Limb (tissue), 2 donors: ENCODE measurements at regions not wholly inside any gene's neighbourhood (a gene's known extent, or its start where the extent isn't known, plus 50 kb on each side); places are given as distances from the start of the nearest gene placed in this dataset.
"Not testable (repeated sequence)": the region's sequence is repeated elsewhere in the genome, so short reads cannot be mapped to it uniquely, and the experiment has no call there.

Experiments
- DNase-seq, 2 donors: peaks; one replicate each; pipeline ENCODE4 v3.0.0-alpha.2; 2016; ENCODE audit errors: extremely low spot score in 2 of 2

DNA sequence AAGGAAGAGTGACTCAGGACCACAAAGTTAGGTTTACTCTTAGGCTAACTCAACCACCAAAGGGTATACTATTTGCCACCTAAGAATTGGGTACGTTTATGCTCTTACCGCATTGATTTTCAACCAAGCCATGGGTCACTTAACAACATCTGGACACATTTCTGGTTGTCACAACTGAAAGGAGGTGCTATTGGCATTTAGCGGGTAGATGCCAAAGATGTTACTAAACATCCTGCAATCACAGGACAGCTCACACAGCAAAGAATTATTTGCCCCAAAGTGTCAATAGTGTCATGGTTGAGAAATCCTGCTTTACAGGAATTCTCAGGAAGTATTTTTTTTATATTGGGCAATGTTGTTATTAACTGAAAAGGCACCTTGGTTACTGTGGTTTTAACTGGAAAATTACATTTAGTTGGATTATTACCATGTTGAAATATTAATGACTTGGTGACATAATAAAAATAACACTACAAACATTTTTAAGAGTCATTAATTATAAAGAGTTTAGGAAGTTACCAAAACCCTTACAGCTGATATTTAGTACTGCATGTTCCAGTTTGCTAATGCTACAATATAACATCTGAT lies 185.0 kb upstream of the TMEM196 start:
- no peak for DNase-seq

DNA sequence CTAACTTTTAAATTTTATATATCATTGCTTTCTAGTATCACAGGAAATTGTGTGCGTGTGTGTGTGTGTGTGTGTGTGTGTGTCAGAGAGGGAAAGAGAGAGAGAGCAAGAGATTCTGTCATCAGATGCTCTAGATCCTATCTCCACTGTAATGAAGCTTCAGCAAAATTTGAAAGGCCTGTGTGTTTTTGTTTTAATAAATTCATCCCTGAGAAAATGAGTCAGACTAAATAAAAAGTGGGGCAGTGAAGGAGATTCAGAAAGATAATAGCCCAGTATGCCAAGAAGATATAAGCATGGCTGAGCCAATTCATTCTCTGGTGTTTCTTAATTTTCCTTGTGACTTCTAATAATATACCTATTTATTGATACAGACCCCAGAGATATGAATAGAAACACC lies 184.2 kb upstream of the TMEM196 start:
- no peak for DNase-seq

DNA sequence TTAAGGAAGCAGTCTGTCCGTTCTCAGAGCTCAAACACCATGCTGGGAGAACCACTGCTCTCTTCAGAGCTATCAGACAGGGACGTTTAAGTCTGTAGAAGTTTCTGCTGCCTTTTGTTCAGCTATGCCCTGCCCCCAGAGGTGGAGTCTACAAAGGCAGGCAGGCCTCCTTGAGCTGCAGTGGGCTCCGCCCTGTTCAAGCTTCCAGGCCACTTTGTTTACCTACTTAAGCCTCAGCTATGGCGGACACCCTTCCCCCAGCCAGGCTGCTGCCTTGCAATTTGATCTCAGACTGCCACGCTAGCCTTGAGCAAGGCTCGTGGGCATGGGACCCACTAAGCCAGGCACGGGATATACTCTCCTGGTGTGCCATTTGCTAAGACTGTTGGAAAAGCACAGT lies 180.7 kb upstream of the TMEM196 start:
- not testable (repeated sequence) for DNase-seq

DNA sequence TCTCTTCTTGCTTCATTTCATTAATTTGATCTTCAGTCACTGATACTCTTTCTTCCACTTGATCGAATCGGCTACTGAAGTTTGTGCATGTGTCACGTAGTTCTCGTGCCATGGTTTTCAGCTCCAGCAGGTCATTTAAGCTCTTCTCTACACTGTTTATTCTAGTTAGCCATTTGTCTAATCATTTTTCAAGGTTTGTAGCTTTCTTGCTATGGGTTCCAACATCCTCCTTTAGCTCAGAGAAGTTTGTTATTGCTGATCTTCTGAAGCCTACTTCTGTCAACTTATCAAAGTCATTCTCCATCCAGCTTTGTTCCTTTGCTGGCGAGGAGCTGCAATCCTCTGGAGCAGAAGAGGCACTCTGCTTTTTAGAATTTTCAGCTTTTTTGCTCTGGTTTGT lies 180.0 kb upstream of the TMEM196 start:
- not testable (repeated sequence) for DNase-seq

DNA sequence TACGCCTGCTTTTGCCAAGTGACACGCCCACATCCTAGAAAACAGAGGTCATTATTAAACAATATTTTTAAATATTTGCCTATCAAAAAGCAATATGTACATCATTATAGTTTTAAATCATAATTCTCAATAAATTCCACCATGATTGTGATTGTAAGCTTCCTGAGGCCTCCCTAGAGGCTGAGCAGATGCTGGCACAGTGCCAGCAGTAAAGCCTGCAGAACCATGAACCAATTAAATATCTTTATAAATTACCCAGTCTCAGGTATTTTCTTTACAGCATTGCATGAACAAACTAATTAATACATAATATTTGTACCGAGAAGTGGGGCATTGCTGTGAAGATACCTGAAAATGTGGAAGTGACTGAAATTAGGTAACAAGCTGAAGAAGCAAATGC lies 174.7 kb upstream of the TMEM196 start:
- no peak for DNase-seq

DNA sequence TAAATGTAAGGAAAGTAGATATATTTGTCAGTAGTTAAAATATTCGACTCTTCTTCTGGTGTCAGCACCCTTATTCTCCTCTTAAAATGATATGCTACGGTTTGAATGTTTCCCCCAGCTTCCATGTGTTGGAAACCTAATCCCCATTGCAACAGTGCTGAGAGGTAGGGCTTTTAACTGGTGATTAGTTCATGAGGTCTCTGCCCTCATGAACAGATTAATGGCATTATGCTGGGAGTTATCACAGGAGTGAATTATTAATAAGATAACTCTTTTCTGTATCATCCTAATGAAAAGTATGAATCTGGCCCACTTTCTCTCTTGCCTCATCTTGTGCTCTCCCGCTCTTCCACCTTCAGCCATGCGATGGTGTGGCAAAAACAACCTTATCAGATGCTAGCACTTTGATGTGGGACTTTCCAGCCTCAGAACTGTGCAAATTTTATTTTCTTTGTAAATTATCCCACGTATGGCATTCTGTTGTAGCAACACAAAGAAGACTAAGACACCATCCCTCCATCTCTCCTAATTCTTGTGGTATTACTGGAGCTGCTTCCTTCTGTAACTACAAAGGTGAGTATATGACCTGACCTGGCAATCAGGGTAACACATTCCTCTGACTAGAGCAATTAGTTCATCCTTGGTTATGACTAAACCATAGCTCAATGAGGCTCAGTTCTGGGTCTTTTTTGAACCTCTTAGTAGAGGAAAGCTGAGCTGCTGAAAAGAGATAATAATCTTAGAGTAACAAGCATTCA lies 171.1 kb upstream of the TMEM196 start:
- DNase-seq: no peak

DNA sequence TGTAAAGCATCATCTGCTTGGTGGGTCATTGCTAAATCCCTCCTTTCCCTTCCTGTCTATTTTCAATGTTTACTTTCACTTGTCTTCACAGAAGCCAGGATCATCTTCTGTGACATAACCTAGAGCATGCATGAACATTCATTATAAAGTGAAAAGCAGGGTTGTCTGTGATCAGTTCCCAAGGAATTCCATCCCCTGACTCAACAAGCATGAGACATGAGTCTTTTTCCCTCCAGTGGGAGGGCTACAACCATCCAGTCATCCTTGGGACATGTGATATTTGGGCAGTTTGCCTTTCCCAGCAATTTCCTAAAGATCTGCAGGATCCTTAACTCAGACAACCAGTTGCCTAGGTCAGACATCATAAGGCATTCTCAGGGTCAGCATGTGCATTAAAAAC lies 166.3 kb upstream of the TMEM196 start:
- DNase-seq: no peak

DNA sequence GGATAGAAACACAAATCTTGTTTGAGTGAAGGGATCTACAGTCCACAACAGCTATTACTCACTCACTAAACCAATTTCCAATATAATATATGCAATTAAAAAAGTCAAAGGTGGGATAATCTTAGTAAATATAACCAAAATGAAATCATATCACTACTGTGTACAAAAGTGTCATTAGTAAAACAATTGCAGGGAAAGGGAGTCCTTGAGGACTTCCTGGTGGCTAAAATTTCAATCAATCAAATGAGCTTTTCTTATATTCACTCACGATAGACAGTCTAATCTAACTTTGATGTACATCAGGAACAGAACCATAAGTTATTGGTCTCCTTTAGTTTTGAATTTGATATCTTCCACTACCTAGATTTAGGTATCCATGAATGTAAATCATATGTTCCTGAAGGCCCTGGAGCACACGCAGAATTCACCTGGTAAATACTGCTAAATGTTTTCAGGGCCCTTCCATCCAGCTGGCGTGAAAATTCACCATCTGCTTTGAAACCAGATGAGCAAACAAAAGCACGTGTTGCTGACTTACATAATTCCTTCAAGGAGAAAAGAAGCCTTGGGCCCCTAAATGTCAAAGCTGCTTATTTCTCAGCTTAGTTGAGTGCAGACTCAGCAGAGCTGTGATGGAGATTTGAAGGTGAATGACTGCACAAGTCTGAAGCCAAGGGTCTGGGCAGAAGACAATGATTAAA lies 159.3 kb upstream of the TMEM196 start:
- no peak for DNase-seq

DNA sequence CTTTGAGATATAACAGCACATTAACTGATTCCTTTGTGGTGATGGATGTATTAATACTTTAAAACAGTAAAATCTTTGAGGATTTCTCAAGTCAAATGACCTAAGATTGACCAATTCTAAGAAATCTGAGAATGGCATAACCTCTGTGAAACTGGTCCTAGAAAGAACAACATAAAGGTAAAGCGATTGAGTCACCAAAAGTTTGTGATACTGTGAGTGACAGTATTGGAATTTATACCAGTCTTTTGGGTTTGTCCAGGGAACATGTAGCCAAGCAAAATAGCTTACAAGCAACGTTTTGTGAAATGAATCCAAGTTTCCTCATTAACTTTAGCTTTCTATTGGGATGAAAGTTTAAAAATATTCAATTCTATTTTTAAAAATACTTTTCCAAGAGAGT lies 157.4 kb upstream of the TMEM196 start:
- DNase-seq: no peak

DNA sequence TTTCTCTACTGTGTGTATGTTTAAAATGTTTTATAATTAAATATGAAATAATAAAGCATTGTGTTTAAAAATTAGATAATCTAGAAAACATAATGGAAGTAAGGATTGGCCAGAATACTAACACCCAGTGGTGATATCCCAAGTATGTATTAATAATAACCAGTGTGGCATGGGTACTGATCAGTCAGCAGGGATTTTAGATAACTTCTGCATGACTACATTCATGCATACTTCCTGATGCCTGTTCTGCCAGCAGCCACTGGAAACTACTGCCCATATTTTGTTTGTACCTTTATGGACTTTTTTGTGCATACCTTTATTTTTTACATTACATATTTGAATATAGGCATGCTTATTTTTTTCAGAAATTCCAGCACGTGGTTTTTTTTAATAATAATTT lies 156.6 kb upstream of the TMEM196 start:
- DNase-seq: no peak

DNA sequence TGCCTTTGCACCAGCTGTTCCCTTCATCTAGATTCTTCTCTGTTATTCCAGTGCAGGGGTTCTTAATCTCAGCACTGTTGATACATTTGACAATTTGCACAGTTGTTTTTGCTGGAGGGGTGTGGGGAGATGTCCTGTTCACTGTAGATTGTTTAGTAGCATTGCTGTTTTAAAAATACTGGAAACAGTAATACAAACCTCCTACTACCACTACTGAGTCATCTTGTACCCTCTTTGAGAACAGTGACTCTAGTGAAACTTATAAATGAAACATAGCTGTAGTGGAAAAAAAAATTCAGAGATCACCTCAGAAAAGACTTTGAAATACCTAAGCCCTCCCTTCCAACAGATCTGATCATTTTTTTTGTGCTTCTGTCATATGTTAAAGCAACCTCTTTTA lies 154.8 kb upstream of the TMEM196 start:
- DNase-seq: no peak

DNA sequence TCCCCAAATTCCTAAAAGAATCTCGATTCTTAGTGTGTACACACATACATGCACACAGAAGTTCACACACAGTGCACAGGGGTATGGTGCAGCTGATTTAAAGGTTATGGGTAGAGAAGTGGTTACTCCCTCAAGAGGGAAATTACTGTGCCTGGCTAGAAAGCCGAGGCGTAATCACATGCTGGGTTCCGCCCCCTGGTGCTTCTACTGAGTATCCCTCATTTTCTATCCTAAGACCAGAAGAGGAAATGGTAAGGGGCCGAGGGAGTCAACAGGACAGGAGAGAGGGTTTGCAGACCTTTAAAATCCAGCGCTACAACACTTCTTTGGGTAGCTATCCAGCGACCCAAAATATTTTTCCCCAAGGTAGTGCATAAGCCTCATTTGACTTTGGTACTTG lies 147.3 kb upstream of the TMEM196 start:
- no peak for DNase-seq

DNA sequence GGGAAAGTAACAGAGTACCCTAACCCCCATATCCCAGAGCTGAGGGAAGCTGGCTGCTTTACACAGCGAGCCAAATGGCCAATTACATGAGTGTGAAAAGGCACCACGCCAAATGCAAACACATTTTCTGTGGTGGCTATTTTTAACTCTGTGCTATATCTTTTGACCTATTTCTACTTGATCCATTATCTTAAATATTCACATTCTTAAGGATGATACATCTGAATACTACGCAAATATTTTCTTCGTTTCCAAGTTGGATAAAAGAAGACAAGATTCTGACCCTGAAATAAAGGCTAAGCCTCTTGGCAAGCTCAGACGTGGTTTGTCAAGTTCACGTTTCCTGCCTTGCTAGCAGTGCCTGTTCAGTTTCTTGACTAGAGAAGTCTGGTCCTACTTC lies 146.7 kb upstream of the TMEM196 start:
- DNase-seq: no peak

DNA sequence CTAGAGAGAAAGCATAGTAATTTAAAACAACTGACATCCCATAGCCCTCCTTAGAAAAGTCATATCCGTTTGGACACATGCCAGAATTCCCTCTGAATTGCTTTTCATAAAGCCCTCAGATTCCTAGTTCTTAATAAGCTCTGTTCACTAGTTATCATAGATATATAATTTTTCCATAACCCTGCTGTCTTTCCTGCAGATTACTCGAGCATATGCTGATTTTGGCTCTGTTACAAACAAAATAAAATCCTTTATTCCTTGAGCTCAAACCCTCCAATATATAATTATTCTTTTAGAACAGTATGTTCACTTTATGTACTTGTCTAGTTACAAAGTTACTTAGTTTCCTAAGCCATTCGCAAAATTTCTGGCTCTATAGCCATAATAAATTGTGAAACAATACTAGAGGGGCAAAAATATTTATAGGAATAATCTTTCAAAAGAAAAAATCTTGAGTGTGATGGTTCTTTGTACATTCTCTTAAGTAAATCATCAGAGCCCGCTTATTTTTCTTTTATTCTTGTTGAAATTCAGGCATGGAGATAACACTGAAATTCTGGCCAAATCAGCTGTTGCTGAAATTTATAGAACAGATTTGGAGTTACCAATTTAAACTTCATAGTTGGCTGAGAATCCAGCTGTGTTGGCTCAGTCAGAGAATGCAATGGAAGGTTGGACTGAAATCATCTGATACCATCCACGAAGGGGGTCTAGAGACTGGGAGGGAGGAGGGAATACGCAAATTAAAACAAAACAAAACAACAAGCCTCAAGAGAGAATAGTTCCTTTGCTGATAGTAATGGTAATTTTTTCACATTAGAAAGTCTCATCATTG lies 146.1 kb upstream of the TMEM196 start:
- peak in 1 of 2 donors; percentile 34 for DNase-seq

DNA sequence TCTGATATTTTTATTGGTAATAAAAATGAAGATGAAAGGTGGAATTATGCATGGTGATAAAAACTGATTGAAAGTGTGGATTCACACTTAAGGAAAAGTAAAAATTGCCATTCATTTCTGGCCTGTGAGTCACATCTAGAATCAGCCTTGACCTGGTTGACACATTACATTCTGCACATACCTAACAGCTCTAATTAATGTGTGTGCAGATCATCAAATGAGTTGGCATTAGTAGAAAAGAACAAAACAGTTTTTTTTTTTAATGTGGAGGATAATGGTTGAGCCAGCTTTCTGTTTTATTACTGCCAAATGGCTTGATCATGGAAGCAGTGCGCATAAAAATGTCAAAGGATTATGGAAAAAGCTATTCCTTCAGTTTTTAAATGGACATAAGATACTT lies 142.6 kb upstream of the TMEM196 start:
- DNase-seq: no peak

DNA sequence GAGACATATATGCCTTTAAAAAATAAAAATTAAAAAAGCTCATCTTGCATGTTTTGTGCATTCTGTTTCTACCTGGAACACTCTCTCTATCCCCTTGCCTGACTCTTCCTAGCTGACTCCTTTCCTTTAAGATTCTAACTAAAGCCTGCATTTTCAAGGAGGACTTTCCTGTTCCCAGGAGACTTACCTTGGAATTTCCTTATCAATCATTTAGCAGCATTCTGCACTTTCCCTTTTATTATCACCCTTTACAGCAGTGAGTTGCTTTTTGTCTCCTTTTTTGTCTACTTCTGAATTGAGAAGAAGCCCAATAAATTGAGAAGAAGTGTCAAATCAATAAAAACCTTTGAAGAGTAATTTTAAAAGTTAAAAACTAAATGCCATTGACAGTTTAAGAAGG lies 142.2 kb upstream of the TMEM196 start:
- no peak for DNase-seq

DNA sequence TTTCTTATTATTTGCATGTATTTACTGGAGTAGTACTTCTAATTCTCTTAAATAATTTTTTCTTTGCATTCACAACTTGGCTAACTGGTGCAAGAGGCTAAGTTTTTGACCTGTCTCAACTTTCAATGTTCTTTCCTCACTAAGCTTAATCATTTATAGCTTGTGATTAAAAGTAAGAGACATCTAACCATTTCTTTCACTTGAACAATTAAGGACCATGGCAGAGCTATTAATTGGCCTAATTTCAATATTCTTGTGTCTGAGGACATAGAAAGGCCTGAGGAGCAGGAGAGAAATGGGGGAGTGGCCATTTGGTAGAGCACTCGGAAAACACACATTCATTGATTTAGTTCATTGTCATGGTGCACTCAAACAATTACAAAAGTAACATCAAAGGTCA lies 141.4 kb upstream of the TMEM196 start:
- no peak for DNase-seq

DNA sequence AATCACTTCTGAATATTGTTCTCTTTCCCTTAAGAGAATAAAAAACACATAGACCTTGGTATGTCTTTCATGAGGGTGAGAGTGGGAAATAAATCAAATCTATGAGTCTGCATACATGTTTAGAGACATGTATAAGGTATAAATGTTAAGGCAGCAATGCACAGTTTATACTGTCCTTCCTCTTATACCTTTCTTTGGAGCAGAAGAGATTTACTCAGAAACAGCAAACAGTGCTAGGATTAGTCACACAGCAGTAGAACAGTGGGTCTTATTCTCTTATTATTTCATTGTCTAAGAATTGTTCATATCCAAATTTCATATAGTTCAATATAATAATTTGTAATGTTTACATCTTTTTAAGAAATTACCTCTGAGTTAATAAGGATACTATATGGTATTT lies 126.7 kb upstream of the TMEM196 start:
- DNase-seq: no peak

DNA sequence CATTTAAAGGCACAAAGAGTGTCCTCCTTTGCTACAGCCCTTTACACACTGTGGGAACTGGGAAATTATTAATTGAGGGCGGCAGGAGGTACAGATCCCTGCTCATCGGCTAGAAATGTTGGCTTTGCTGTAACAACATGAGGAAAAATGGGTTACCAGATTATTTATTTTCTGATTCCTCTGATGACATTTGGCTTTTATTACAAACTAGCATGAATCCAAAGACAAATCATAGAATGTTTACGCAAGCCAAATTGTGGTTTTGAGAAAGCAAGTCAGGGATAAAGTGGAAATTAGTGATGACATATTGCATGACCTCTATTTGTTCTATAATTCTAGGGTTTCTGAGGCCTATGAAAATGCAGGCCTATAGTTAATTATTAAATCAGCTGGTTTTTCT lies 126.1 kb upstream of the TMEM196 start:
- DNase-seq: no peak

DNA sequence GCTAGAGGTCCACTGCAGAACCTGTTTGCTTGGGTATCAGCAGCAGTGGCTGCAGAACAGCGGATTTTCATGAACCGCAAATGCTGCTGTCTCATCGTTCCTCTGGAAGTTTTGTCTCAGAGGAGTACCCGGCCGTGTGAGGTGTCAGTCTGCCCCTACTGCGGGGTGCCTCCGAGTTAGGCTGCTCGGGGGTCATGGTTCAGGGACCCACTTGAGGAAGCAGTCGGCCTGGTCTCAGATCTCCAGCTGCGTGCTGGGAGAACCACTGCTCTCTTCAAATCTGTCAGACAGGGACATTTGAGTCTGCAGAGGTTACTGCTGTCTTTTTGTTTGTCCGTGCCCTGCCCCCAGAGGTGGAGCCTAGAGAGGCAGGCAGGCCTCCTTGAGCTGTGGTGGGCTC lies 109.5 kb upstream of the TMEM196 start:
- not testable (repeated sequence) for DNase-seq

DNA sequence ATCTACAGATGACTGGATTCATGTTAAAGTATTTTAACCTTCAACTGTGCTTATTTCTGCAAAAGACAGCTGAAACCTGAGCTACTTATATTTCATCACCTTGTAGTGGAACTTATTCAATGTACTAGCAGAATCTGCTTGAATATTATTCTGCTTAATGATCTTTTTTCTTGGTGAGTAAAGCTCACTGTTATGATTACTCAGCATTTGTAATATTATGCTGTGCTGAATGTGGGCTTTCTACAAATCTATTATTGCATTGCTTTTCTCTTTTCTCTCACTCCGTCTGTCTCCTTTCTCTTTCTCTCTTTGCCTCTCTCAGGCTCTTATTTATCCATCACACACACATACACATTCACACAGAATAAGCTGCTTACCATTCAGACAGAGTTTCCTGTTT lies 98.7 kb upstream of the TMEM196 start:
- DNase-seq: no peak

DNA sequence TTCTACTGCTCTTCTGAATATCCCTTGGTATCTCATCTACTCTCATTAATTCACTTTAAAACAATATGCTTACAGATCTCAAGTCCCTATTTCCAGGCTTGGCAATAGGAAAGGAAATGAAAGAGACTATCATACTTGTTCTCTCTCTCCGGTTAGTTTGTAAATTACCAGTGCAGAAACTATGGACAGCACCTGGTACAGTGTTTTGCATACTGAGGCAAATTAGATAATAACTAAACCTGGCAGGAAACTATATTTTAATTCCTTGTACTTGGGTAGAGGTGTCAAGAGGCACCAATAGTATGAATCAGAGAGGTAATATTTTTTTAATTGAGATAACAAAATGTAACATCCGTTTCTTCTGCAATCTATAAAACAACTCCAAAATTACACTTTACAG lies 97.7 kb upstream of the TMEM196 start:
- no peak for DNase-seq
